ENCODE measurements at regions not wholly inside any gene's neighbourhood (a gene's known extent, or its start where the extent isn't known, plus 50 kb on each side); places are given as distances from the start of the nearest gene placed in this dataset.

GRCh38 chr6:15985379-15985959, 143.4 kb upstream of the MYLIP start:
- ChIA-PET POLR2A (no interaction called here), CTCF (no interaction called here), RAD21 (ENCODE audit: low non-redundant PET in 1 of 2, low total read pairs in 2 of 2, uncharacterized antibody in 2 of 2, unreplicated experiment in 2 of 2) (no interaction called here)
- no TSS peak for BruUV-seq (replicated peaks)
- Histone ChIP-seq H3K4me2 (ENCODE audit: low read length) (no peak overlapping the region), H4K20me1 (ENCODE audit: insufficient read depth) (no peaks in the 10 kb centered on the region), H2AFZ (ENCODE audit: low read depth, low read length, poor library complexity, severe bottlenecking) (no peak overlapping the region), H3K9me3 (ENCODE audit: control insufficient read depth in 1 of 2, insufficient read depth in 1 of 2, low read depth in 1 of 2, low read length in 2 of 2) (no peaks in the 10 kb centered on the region), H3K36me3 (ENCODE audit: control insufficient read depth in 1 of 2, insufficient read depth in 2 of 2, low read length in 2 of 2) (no peaks in the 10 kb centered on the region), H3K9me2 (ENCODE audit: insufficient read depth) (no peaks in the 10 kb centered on the region), H3K27ac (ENCODE audit: low read depth, low read length) (no peak overlapping the region), H3K79me2 (ENCODE audit: insufficient read depth, low read length) (no peaks in the 10 kb centered on the region), H3K4me3 (replicated peaks in 1 of 2; ENCODE audit: low read depth in 1 of 2, low read length in 2 of 2) (no peak overlapping the region), H3K9ac (ENCODE audit: low read length) (no peak overlapping the region), H3K4me1 (ENCODE audit: control insufficient read depth in 1 of 2, insufficient read depth in 2 of 2, low read length in 2 of 2) (no peaks in the 10 kb centered on the region), H3K27me3 (ENCODE audit: insufficient read depth, low read length) (no peaks in the 10 kb centered on the region; the same call in 1 of the 2 replicates)
- intact Hi-C loops (cut with micrococcal nuclease): no loop called here
- ATAC-seq (no peak), DNase-seq (ENCODE audit: low read depth, low spot score) (no peak)
- TF ChIP-seq EZH2 (IDR thresholded peaks at IDR 0.05): no peak
- no peak for TF ChIP-seq SP1 (IDR thresholded peaks at IDR 0.05; ENCODE audit: low read depth)
- TF ChIP-seq JUND (IDR thresholded peaks at IDR 0.05): no peak
- no peak for TF ChIP-seq EGR1 (IDR thresholded peaks at IDR 0.05; ENCODE audit: low read depth)
- TF ChIP-seq CBX3 (IDR thresholded peaks at IDR 0.05; ENCODE audit: low read depth): no peak
- no peak for TF ChIP-seq ZNF274 (IDR thresholded peaks at IDR 0.05; ENCODE audit: low read depth, low read length)
- TF ChIP-seq ELF1 (IDR thresholded peaks at IDR 0.05; ENCODE audit: borderline replicate concordance, low read depth): no peak

DNA sequence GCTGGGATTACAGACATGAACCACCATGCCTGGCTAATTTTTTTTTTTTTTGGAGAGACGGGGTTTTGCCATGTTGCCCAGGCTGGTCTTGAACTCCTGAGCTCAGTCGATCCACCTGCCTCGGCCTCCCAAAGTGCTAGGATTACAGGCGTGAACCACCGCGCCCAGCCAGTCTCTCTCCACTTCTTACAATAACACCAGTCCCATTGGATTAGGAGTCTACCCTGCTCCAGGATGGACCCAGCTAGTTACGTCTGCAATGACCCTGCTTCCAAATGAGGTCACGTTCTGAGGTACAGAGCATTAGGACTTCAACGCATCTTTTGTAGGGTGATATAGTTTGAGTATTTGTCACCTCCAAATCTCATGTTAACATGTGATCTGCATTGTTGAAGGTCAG, 146.9 kb upstream of the MYLIP start:
- Histone ChIP-seq H3K4me1 (ENCODE audit: control insufficient read depth in 1 of 2, insufficient read depth in 2 of 2, low read length in 2 of 2) (no peaks in the 10 kb centered on the region), H2AFZ (ENCODE audit: low read depth, low read length, poor library complexity, severe bottlenecking) (no peak overlapping the region), H3K9me3 (ENCODE audit: control insufficient read depth in 1 of 2, insufficient read depth in 1 of 2, low read depth in 1 of 2, low read length in 2 of 2) (no peaks in the 10 kb centered on the region), H3K4me3 (replicated peaks in 1 of 2; ENCODE audit: low read depth in 1 of 2, low read length in 2 of 2) (no peak overlapping the region), H3K27ac (ENCODE audit: low read depth, low read length) (no peak overlapping the region), H3K36me3 (ENCODE audit: control insufficient read depth in 1 of 2, insufficient read depth in 2 of 2, low read length in 2 of 2) (no peaks in the 10 kb centered on the region), H3K4me2 (ENCODE audit: low read length) (no peak overlapping the region), H3K9me2 (ENCODE audit: insufficient read depth) (no peaks in the 10 kb centered on the region), H3K79me2 (ENCODE audit: insufficient read depth, low read length) (no peaks in the 10 kb centered on the region), H3K9ac (ENCODE audit: low read length) (no peak overlapping the region), H3K27me3 (ENCODE audit: insufficient read depth, low read length) (no peaks in the 10 kb centered on the region), H4K20me1 (ENCODE audit: insufficient read depth) (no peaks in the 10 kb centered on the region)
- POLR2A ChIA-PET: interaction anchor here (0.5 kb wide), 1 partner anchor 17 kb away, joined by 3 read pairs; no protein-coding TSS in a partner anchor
- BruUV-seq (replicated peaks): no TSS peak
- CTCF ChIA-PET: no interaction called here
- RAD21 ChIA-PET (ENCODE audit: low non-redundant PET in 1 of 2, low total read pairs in 2 of 2, uncharacterized antibody in 2 of 2, unreplicated experiment in 2 of 2): no interaction called here
- DNase-seq (ENCODE audit: low read depth, low spot score): no peak
- intact Hi-C loops (cut with micrococcal nuclease): no loop called here
- no peak for ATAC-seq
- TF ChIP-seq TCF7L2 (IDR thresholded peaks at IDR 0.05; ENCODE audit: borderline replicate concordance, extremely low read depth, insufficient read depth, insufficient read length) (no peak), EGR1 (IDR thresholded peaks at IDR 0.05; ENCODE audit: low read depth) (no peak), SP1 (IDR thresholded peaks at IDR 0.05; ENCODE audit: low read depth) (no peak), REST (IDR thresholded peaks at IDR 0.05; ENCODE audit: low read depth) (no peak), ELF1 (IDR thresholded peaks at IDR 0.05; ENCODE audit: borderline replicate concordance, low read depth) (no peak), ZFX (IDR thresholded peaks at IDR 0.05) (no peak), MAX (IDR thresholded peaks at IDR 0.05) (no peak), SRF (IDR thresholded peaks at IDR 0.05; ENCODE audit: low read depth) (no peak), ZNF274 (IDR thresholded peaks at IDR 0.05; ENCODE audit: low read depth, low read length) (no peak), EZH2 (IDR thresholded peaks at IDR 0.05) (no peak), SIN3A (IDR thresholded peaks at IDR 0.05; ENCODE audit: low read depth) (no peak), CEBPB (IDR thresholded peaks at IDR 0.05; ENCODE audit: low read depth) (no peak), JUND (IDR thresholded peaks at IDR 0.05) (no peak), RAD21 (IDR thresholded peaks at IDR 0.05; ENCODE audit: low read depth) (no peak)
- TF ChIP-seq, protein P1, sequence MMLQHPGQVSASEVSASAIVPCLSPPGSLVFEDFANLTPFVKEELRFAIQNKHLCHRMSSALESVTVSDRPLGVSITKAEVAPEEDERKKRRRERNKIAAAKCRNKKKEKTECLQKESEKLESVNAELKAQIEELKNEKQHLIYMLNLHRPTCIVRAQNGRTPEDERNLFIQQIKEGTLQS (IDR thresholded peaks at IDR 0.05): no peak
